Activated CD4-positive, CD25-positive, alpha-beta regulatory T cell (primary cell): ENCODE measurements at regions not wholly inside any gene's neighbourhood (a gene's known extent, or its start where the extent isn't known, plus 50 kb on each side); places are given as distances from the start of the nearest gene placed in this dataset.

ENCODE experiments used
- DNase-seq, 4 experiments: peaks; one replicate each; lab custom pipeline; 2025; lab: John Stamatoyannopoulos, UW

GRCh38 chr18:52289392-52289791 is 50.6 kb upstream of the DCC start:
- DNase-seq: no peak
